HG03175 (cell line): ENCODE measurements at regions not wholly inside any gene's neighbourhood (a gene's known extent, or its start where the extent isn't known, plus 50 kb on each side); places are given as distances from the start of the nearest gene placed in this dataset.
"Not testable (repeated sequence)": the region's sequence is repeated elsewhere in the genome, so short reads cannot be mapped to it uniquely, and the experiment has no call there.

Source experiments
- ATAC-seq: cut with Tn5 transposase; IDR thresholded peaks from one replicate; pipeline ENCODE4 v1.9.1; 2021; ENCODE audit warnings: mild to moderate bottlenecking, moderate library complexity; ENCODE audit not compliant: unreplicated experiment

DNA sequence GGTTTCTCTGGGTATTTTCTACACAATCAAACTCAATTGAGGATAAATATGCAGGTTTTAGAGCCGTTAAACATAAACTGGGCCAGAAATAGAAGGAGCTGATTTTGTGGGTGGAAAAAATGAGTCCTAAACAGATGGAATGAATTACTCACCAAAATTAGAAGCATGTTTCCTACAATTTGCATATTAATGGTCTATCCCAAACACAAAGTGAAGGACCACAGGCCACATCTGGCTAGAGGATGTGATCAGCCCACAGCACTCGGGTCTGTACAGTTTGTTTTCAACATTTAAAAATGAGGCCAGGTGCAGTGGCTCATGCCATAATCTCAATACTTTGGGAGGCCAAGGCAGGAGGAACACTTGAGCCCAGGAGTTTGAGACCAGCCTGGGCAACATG lies 296.3 kb downstream of the PREX1 start:
- no peak for ATAC-seq

DNA sequence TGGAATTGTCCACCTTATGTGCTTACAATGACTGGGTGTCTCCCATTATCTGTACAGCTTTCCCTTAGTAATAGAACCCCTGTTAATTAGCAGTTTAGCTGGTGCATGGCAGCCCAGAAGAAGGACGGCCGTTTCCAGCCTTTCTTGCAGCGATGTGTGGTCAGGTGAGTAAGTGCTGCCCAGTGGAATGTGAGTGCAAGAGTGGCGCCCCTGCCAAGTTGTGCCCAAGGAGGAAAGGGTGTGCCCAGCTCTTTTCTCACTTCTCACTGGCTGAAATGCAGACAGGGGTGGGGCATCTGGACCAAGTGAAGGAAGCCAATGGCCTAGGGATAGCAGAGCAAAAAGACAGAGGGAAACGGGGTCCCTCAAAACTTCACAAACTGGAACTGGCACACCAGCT lies 296.8 kb downstream of the PREX1 start:
- ATAC-seq, result no peak

DNA sequence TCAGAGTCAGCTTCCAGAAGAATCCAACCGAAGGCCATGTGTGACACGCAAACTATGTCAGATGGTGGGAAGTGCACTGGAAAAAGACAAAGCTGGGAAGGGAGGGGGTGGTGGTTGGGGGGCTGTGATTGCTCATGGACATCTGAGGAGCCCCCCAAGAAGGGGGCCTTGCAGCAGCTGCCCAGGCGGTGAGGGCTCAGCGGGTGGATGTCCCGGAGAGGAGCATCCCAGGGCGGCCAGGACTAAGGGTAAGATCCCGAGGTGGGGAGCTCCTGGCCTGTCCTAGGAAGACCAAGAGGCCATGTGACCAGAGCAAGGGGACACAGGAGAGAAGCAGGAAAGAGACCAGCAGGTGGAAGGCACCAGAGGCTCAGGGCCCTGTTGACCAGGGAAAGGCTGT lies 299.5 kb downstream of the PREX1 start:
- ATAC-seq, result no peak

DNA sequence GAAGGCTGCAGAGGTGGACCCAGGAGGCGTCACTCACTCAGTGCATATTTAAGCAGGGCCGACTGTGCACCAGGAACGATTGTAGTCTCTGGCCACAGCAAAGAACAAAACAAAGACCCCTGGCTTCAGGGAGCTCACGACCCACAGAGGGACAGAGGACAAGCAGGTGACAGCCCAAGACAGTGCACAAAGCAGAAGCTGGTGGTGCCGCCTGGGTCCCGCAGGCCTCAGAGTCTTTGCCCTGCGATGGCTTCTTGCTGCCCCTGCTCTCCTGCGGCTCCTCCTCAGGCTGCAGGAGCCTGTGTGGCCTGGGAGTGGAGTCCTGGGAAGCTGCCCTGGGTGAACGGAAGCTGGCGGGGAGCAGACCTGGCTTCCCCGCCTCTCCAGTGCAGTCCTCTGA lies 300.0 kb downstream of the PREX1 start:
- ATAC-seq, result no peak

DNA sequence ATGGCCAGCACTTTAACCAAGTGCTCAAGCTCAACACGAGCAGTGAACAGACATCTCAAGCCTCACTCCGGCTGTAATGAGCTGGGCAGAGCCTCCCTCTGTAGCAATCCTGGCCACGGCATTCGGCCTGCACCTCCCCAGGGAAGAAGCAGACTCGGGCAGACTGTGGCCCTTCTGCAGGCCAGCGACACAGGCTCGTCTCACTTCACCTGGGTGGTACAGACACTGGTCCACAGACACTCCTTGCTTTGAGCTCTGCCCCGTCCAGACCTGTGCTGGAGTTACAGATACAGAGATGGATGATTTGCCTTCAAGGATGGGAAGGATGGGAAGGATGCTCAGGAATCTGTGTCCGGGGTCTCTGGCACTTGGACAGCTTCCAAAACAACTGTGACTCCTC lies 300.9 kb downstream of the PREX1 start:
- ATAC-seq, result no peak

DNA sequence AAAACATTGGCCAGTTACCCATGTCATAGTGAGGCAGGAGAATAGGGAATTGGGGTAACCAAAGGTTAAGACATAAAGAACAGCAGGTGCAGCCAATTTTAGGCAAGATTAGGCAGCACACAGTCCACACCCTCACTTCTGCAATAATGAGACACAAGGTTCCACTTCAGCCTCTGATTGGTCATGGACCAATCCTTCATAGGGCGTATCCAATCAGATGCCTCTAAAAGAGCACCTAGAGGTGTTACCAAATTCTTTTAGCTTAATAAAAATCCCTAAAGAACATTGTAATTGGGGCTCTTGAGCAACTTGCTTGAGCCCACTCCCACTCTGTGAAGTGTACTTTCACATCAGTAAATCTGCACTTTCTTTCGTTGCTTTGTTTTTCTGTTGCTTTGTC lies 302.4 kb downstream of the PREX1 start:
- ATAC-seq, result no peak

DNA sequence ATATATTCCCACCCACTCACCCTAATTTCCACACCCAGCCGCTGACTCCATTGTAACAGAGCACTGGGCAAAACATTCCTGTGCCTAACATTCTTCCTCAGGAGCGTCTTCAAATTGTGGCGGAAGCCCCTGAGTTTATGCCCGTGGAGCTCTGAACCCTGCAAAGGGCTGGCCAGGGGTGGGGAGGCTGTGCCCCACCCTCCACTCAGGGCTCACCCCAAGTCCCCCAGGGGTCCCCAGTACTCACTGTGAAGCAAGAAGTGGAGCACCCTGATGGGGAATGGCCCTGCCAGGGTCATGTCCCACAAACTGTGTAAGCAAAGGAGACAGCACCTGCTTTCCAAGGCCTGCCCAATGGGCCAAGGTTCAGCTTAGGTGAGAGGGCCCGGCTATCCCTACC lies 303.2 kb downstream of the PREX1 start:
- no peak for ATAC-seq

DNA sequence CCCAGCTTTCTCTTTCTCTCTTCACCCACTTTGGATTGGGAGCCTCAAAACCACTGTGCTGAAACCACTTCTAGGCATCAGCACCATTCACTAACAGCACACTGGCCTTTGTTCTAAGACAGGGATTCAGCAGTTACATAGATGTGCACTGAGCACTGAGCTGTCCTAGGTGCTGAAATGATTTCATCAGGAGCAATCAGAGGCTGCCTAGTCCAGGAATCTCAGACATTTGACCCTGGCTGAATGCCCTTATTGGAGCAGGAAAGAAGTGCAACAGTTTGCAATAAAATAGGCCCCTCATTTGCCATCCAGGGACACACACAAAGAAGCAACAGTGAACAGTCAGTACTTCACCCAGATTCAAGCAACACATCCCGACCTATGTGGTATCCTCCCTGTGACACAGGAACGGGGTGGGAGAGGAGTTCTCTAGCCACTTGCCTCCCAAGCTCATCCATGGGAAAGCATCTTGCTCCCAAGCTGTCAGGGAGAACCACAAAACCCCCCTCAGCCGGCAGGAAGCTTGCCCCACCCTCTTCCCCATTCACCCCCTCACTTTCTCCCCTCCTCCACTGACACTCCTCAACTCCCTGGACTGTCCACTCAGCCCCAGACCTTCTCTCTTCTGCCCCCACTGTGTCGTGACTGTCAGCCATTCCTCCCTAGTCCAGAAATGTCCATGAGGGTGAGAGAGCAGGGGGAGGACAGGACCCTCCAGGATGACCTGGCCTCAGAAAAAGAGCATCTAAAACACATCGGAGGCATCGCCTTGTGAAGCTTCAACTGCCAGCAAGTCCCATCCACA lies 304.4 kb downstream of the PREX1 start:
- ATAC-seq, result no peak

DNA sequence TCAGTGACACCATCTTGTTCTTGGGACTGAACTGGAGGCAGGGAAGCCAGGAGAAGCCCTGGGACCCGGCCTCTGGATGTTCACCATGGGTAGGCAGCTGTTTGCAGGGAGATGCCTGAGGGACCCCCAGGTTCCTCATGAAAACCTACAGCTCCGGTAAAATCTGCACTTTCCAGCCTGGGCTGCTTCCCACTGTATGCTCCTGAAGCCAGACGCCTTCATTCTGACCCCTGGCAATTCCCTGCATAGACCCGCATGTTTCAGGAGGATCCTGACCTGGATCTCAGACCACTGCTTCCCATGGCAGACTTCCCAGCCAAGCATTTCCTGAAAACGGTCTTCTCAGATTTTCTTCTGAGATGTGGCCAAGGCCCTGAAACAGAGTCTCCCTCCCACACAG lies 306.7 kb downstream of the PREX1 start:
- ATAC-seq, result no peak

DNA sequence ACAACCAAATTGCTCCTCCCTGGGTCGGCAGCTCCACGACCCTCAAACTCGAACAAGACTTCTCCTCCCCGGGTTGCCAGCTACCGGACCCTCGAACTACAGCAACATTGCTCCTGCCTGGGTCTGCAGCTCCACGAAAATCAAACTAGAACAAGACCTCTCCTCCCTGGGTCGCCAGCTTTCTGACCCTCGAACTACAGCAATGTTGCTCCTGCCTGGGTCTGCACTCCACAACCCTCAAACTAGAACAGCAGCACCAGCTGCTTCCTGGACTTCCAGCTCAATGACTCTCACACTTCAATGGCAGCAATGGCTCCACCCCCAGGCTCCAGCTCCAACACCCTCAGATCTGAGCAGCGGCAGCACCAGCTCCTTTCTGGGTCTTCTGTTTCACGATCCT lies 311.6 kb downstream of the PREX1 start:
- ATAC-seq, result not testable (repeated sequence)

DNA sequence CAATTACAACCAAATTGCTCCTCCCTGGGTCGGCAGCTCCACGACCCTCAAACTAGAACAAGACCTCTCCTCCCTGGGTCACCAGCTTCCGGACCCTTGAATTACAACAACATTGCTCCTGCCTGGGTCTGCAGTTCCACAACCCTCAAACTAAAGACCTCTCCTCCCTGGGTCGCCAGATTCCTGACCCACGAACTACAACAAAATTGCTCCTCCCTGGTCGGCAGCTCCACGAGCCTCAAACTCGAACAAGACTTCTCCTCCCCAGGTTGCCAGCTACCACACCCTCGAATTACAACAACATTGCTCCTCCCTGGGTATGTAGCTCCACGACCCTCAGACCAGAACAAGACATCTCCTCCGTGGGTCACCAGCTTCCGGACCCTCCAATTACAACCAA lies 313.2 kb downstream of the PREX1 start:
- ATAC-seq, result not testable (repeated sequence)

DNA sequence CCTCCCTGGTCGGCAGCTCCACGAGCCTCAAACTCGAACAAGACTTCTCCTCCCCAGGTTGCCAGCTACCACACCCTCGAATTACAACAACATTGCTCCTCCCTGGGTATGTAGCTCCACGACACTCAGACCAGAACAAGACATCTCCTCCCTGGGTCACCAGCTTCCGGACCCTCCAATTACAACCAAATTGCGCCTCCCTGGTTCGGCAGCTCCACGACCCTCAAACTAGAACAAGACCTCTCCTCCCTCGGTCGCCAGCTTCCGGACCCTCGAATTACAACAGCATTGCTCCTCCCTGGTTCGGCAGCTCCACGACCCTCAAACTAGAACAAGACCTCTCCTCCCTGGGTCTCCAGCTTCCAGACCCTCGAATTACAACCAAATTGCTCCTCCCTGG lies 315.3 kb downstream of the PREX1 start:
- ATAC-seq, result not testable (repeated sequence)

DNA sequence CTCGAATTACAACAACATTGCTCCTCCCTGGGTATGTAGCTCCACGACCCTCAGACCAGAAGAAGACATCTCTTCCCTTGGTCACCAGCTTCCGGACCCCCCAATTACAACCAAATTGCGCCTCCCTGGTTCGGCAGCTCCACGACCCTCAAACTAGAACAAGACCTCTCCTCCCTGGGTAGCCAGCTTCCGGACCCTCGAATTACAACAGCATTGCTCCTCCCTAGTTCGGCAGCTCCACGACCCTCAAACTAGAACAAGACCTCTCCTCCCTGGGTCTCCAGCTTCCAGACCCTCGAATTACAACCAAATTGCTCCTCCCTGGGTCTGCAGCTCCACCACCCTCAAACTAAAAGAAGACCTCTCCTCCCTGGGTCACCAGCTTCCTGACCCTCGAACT lies 322.7 kb downstream of the PREX1 start:
- not testable (repeated sequence) for ATAC-seq

DNA sequence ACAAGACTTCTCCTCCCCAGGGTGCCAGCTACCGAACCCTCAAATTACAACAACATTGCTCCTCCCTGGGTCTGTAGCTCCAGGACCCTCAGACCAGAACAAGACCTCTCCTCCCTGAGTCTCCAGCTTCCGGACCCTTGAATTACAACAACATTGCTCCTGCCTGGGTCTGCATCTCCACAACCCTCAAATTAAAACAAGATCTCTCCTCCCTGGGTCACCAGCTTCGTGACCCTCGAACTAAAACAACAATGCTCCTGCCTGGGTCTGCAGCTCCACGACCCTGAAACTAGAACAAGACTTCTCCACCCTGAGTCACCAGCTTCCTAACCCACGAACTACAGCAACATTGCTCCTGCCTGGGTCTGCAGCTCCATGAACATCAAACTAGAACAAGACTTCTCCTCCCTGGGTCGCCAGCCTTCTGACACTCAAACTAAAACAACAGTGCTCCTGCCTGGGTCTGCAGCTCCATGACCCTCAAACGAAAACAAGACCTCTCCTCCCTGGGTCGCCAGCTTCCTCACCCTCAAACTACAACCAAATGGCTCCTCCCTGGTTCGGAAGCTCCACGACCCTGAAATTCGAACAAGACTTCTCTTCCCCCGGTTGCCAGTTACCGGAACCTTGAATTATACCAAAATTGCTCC lies 324.5 kb downstream of the PREX1 start:
- no peak for ATAC-seq

DNA sequence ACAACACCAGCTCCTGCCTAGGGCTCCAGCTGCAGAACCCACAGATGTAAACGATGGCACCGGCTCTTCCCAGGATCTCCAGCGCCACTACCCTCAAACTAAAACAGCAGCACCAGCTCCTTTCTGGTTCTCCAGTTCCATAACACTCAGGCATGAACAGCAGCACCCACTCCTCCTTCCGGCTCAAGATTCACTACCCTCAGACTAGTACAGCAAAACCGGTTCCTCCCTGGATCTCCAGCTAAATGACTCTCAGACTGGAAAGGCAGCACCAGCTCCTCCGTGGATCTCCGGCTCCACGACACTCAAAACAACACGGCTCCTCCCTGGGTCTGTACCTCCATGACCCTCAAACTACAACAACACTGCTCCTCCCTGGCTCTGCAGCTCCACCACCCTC lies 325.0 kb downstream of the PREX1 start:
- ATAC-seq, result no peak

DNA sequence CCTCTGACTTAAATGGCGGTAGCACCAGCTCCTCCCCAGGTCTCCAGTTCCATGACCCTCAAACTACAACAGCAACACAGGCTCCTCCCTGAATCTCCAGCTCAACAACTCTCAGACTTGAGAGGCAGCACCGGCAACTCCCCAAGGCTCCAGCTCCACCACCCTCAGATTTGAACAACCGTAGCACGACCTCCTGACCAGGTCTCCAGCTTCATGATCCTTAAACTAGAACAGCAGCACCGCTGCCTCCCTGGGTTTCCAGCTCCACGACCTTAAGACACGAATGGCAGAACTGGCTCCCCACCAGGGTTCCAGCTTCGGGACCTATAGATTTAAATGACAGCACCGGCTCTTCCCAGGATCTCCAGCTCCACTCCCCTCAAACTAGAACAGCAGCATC lies 325.8 kb downstream of the PREX1 start:
- ATAC-seq, result no peak

DNA sequence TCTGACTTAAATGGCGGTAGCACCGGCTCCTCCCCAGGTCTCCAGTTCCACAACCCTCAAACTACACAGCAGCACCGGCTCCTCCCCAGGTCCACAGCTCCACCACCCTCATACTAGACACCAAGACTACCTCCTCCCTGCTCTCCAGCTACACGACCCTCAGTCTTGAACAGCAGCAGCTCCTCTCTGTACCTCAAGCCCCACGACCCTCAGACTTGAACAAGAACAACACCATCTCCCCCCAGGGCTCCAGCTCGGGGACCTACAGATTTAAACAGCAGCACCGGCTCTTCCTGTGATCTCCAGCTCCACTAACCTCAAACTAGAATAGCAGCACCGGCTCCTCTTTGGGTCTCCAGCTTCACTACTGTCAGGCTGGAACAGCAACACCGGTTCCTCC lies 326.9 kb downstream of the PREX1 start:
- not testable (repeated sequence) for ATAC-seq

DNA sequence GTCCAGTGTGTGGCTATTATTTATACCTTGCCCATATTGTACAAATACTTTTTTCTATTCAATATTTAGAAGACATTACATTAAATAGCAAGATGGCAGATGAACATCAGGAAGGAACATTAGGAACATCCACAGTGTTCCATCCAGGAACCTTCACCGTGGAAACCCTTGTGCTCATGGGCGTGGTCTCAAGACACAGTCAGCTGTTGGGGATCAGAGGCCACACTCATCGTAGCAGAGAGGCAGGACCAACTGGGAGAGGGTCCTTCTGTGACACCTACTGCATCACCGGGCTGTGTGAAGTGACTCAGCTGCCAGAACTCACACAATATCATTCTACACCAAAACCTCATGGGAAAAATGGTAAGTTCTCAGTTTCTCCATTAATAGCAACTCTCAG lies 328.9 kb downstream of the PREX1 start:
- not testable (repeated sequence) for ATAC-seq

DNA sequence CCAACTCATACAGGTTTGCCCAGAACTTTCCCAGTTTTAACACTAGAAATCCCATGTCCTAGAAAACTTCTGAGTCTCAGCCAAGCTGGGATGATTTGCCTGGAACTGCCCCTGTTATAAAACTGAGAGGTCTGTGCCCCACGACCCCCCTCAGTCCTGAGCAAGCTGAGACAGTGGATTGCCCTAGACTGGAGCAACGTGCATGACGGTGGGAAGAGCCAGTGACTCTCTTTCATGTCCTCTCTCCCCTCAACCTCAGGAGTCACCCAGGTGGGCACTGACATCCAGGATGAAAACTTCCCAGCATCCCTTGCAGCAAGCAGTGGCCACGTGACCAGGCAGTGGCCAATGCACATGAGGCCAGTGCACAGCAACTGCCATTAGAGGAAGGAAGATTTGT lies 329.7 kb downstream of the PREX1 start:
- not testable (repeated sequence) for ATAC-seq

DNA sequence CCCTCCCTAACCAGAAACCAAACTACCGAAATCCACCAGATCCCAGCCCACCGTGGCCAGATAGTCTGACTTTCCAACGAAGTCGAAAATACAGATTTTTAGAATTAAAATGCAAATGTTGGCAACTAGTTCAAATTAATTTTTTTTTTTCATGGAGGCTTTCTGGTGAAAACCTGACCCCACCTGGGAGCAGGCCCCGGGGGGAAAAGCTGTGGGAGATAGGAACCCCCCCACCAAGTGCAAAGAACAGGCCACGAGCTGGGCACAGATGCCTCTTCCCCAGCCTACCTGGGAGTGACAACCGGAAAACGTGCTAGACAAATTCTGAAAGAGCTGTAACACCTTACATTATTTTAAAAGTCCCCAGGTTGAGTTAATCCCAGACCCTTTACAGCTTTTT lies 333.8 kb downstream of the PREX1 start:
- ATAC-seq, result no peak

DNA sequence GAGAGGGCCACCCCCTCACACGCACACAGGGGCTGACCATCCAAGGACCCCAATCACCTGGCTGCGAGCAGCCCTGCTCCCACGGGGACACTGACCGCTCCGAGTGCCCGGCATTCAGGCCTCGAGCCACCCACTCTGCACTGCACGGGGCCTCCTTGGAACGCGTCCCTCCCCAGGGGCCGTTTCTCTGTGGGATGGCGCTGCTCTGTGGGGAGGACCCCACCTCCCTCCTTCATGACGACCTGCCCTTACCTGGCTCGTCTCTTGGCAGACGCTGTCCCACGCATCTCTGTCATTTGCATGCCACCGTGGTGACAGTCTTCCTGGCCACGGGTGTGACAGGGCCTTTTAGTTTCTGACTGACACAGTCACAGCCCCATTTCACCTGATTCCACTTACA lies 334.5 kb downstream of the PREX1 start:
- not testable (repeated sequence) for ATAC-seq

DNA sequence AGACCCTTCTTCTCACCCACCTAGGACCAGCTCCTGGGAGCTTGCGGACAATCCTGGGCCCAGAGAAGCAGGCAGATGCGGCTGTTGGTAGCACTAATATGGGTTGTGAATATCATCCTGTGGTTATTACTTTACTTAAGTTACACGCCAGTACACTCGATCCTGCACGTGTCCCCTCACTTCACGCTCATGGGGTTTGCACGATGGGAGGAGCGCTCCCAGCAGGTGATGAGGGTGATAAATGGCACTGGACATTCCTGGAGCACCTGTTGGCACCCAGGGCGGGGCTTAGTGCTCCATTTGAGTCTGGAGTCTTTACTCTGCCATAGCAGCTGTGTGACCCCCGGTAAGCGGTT lies 335.1 kb downstream of the PREX1 start:
- ATAC-seq, result no peak
